ENCODE measurements at regions not wholly inside any gene's neighbourhood (a gene's known extent, or its start where the extent isn't known, plus 50 kb on each side); places are given as distances from the start of the nearest gene placed in this dataset.

DNA sequence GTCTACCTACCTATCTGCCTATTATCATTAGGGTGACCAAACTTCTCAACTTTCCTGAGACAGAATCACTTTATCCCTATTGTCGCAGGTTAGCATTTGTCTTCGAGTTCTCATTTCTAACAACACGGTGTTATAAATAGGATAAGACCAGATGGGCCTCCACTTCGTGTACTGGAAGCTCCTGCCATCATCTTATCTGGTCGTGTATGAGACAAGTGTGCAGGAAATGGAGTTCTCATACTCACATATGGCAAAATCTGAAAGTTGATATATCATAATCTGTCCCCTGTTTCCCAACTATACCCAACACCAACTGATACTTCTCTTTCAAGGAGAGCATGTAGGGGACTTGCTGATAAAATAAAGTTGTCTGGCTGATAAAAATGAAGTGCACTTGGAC lies 287.4 kb upstream of the FOXK1 start:
- in situ Hi-C loops (cut with HindIII; ENCODE audit: low pct_ligation_motif_present, low sequenced_read_pairs), result no loop called here
- H3K36me3 ChIP-seq (replicated peaks), result no peaks in the 10 kb centered on the region
- H3K27me3 ChIP-seq (replicated peaks), result no peaks in the 10 kb centered on the region
- TF ChIP-seq CTCF (IDR thresholded peaks at IDR 0.05; ENCODE audit: low read depth, low read length, missing control alignments), result no peak
- no peak overlapping the region for H3K27ac ChIP-seq
- H3K4me3 ChIP-seq (ENCODE audit: low read depth, low read length), result no peak overlapping the region
- no peak for DNase-seq

DNA sequence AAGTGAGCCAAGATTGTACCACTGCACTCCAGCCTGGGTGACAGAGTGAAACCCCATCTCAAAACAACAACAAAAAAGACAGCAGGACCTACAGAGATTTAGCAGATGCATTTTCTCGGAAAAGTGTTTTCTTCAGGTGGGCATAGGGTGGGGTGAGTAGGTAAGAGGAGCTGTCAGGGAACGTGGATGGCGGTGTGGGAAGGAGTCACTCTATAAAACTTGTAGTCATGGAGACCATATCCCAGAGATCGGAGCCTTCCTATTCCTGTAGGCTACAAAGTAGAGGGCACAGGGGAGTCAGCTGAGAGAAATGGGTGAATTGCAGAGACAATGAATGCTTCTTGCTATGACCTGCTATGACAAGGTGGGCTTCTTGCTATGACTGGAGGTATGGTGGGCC lies 283.0 kb upstream of the FOXK1 start:
- Histone ChIP-seq H3K4me3 (ENCODE audit: low read depth, low read length) (no peak overlapping the region), H3K27me3 (replicated peaks) (no peaks in the 10 kb centered on the region), H3K36me3 (replicated peaks) (no peaks in the 10 kb centered on the region), H3K27ac (no peak overlapping the region)
- TF ChIP-seq CTCF (IDR thresholded peaks at IDR 0.05; ENCODE audit: low read depth, low read length, missing control alignments), result no peak
- in situ Hi-C loops (cut with HindIII; ENCODE audit: low pct_ligation_motif_present, low sequenced_read_pairs), result no loop called here
- DNase-seq, result no peak

- no peak overlapping the region for H3K4me3 ChIP-seq (ENCODE audit: low read depth, low read length)
- no peaks in the 10 kb centered on the region for H3K36me3 ChIP-seq (replicated peaks)
- H3K27me3 ChIP-seq (replicated peaks), result no peaks in the 10 kb centered on the region
- H3K27ac ChIP-seq, result no peak overlapping the region
- no peak for DNase-seq
- no peak for TF ChIP-seq CTCF (IDR thresholded peaks at IDR 0.05; ENCODE audit: low read depth, low read length, missing control alignments)
- in situ Hi-C loops (cut with HindIII; ENCODE audit: low pct_ligation_motif_present, low sequenced_read_pairs), result no loop called here
Measured at GRCh38 chr7:4399596-4399995, 282.5 kb upstream of the FOXK1 start.

DNA sequence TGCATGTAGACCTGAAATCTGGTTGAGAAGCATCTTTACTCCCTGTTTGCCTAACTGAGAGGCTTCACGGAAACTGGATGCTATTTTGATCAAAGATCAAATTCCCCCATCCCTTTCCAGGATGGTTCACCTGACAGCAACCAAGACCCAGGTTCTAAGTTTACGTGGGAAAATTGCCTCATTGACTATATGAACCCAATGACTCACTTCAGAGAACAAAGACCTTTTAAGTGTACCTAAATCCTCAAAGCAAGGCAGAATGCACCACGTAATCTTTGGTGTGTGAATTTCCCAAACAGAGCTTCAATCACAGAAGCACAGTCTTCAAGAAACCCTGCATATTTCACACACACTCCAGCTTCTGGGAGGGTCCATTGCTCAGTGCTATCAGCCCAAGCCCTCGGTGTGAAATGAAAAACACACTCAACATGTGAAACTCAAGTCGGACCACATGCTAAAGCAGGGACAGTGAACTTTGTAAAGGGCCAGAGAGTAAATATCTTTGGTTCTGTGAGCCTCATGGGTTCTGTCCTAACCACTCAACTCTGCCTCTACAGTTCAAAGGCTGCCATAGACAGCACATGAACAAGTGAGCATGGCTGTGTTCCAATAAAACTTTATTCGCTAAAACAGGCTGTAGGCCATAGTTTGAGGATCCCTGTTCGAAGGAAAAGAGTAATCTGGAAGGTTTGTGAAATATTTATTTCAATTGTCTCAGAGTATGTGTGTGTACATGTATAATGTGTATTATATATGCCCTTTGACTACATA lies 275.6 kb upstream of the FOXK1 start:
- Histone ChIP-seq H3K27me3 (replicated peaks) (no peaks in the 10 kb centered on the region), H3K36me3 (replicated peaks) (no peaks in the 10 kb centered on the region), H3K27ac (no peak overlapping the region), H3K4me3 (ENCODE audit: low read depth, low read length) (no peak overlapping the region)
- DNase-seq, result no peak
- in situ Hi-C loops (cut with HindIII; ENCODE audit: low pct_ligation_motif_present, low sequenced_read_pairs), result no loop called here
- no peak for TF ChIP-seq CTCF (IDR thresholded peaks at IDR 0.05; ENCODE audit: low read depth, low read length, missing control alignments)

GRCh38 chr7:4409946-4410345 lies 272.1 kb upstream of the FOXK1 start:
- H3K27ac ChIP-seq, result no peak overlapping the region
- no peaks in the 10 kb centered on the region for H3K27me3 ChIP-seq (replicated peaks)
- no peak for DNase-seq
- in situ Hi-C loops (cut with HindIII; ENCODE audit: low pct_ligation_motif_present, low sequenced_read_pairs), result no loop called here
- TF ChIP-seq CTCF (IDR thresholded peaks at IDR 0.05; ENCODE audit: low read depth, low read length, missing control alignments), result no peak
- H3K4me3 ChIP-seq (ENCODE audit: low read depth, low read length), result no peak overlapping the region
- H3K36me3 ChIP-seq (replicated peaks), result no peaks in the 10 kb centered on the region
